Ectodermal cell (in vitro differentiated cells): ENCODE measurements at regions not wholly inside any gene's neighbourhood (a gene's known extent, or its start where the extent isn't known, plus 50 kb on each side); places are given as distances from the start of the nearest gene placed in this dataset.

Experiments
- H3K27ac ChIP-seq: 2 replicates; pipeline ENCODE4 v1.7.0; 2013; ENCODE audit warnings: mild to moderate bottlenecking, low read depth, low read length; ENCODE audit not compliant: insufficient read depth, poor library complexity, severe bottlenecking
- H3K27me3 ChIP-seq: 2 replicates; pipeline ENCODE4 v1.7.0; 2013; ENCODE audit warnings: mild to moderate bottlenecking, low read length; ENCODE audit not compliant: insufficient read depth, control insufficient read depth, poor library complexity, severe bottlenecking
- H3K36me3 ChIP-seq: one replicate; pipeline ENCODE4 v1.7.0; 2013; ENCODE audit warnings: low read length; ENCODE audit not compliant: control insufficient read depth, insufficient read depth
- H3K4me1 ChIP-seq: one replicate; pipeline ENCODE4 v1.7.0; 2013; ENCODE audit warnings: low read length; ENCODE audit not compliant: control insufficient read depth, insufficient read depth
- H3K4me3 ChIP-seq: 2 replicates; pipeline ENCODE4 v1.7.0; 2013; ENCODE audit warnings: low read depth, low read length, control low read depth; ENCODE audit not compliant: insufficient read depth
- H3K9me3 ChIP-seq: 2 replicates; pipeline ENCODE4 v1.7.0; 2013; ENCODE audit warnings: mild to moderate bottlenecking, low read length, moderate library complexity; ENCODE audit not compliant: control insufficient read depth
- WGBS, 2 experiments: methylation state at CpG; one replicate each; pipeline ENCODE4 v1.1.7; 2013; ENCODE audit warnings: missing lambda C conversion rate in 2 of 2; 5-methylcytosine and 5-hydroxymethylcytosine counted together

DNA sequence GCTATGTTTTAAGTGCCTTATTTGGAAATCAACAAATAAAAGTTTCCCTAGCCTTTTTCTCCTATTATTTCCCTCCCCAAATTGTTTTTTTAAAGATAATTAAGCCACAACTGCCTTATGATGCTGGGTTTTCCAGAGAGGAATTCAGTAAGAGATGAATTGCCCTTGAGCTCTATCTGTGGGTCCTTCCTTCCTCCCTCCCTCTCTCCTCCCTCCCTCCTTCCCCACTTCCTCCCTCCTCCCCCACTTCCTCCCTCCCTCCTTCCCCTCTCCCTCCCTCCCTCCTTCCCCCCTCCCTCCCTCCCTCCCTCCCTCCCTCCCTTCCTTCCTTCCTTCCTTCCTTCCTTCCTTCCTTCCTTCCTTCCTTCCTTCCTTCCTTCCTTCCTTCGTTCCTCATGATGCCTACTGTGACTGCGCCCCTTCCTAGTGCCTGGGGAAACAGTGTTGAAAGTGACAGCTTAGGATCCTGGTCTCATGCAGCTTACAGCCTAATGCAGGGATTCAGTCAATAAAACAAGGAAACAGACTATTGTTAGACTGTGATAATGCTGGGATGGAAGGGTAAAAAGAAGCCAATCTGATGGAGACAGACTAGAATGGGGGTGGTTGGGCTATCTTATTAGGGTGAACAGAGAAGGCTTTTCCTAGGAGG is 1417.1 kb downstream of the AACS start:
- whole genome bisulfite sequencing, 2 experiments = 90 to 100% methylated on average over 1 to 2 of the region's 2 CpGs
- H3K27me3 ChIP-seq = no peaks in the 10 kb centered on the region
- H3K4me1 ChIP-seq = no peaks in the 10 kb centered on the region
- H3K36me3 ChIP-seq = no peaks in the 10 kb centered on the region
- H3K9me3 ChIP-seq = no peaks in the 10 kb centered on the region
- H3K27ac ChIP-seq = no peak overlapping the region
- H3K4me3 ChIP-seq = no peak overlapping the region

DNA sequence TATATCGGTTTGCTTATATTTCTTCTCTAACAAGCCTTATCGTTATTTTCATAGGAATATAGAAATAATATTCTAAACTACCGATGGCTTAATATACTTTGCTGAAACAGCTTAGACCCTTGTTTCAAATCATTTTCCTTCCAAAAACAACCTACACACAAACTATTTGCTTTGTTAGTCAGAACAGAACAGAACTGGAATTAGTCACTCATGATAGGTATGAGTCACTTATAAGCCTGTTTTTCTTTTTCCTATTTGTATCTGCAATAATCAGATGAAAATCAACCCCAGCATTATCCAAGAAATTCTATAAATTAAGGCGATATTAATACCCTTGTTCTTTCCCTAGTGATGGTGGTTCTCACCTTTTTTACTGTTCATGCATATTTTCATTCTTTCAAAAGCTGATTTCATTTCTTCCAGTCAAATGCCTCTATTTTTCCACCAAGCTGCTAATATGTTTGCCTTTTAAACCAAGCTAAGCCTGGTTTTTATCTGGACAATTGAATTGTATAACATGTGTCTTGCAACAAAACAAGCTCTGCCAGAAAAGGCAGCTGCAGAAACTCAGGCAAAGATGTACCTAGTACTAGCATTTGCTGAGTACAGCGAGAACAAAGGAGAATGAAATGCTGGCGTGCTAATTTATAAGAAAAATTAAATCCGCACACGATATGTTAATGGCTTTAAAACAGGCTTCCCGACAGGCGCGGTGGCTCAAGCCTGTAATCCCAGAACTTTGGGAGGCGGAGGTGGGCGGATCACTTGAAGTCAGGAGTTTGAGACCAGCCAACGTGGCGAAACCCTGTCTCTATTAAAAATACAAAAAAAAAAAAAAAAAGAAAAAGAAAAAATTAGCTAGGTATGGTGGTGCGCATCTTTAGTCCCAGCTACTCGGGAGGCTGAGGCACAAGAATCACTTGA is 1418.2 kb downstream of the AACS start:
- no peak overlapping the region for H3K4me3 ChIP-seq
- no peaks in the 10 kb centered on the region for H3K4me1 ChIP-seq
- H3K9me3 ChIP-seq = no peaks in the 10 kb centered on the region
- 91 to 95% methylated on average over 12 to 15 of the region's 17 CpGs for WGBS, 2 experiments
- H3K27me3 ChIP-seq = no peaks in the 10 kb centered on the region
- no peaks in the 10 kb centered on the region for H3K36me3 ChIP-seq
- H3K27ac ChIP-seq = no peak overlapping the region

DNA sequence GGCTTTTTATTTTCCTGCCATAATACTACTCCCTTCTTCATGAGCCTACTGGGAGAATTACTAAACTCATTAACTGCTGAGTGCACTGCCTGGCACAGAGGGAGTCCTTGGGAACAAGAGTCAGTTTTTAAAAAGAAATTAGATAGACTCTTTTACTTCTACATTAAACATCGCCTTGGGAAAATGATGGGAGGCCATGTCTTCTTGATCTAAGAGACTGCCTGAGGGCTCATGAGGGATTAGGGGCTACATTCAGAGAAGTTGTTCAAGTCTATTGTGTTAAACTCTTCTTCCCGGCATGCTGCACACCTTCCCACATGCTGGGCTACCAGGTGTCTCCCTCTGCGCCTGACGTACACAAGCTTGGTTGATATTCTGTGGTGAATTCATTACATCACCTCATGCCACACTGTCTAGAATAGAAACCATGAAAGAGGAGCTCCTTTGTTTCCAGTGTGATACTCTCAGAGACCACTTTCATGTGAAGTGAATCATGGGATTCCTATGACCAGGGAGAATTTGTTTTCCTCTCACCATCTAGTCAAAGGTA is 1422.3 kb downstream of the AACS start:
- 89 to 95% methylated on average over 4 of the region's 4 CpGs for WGBS, 2 experiments
- Histone ChIP-seq H3K4me1 (no peaks in the 10 kb centered on the region), H3K36me3 (no peaks in the 10 kb centered on the region)

DNA sequence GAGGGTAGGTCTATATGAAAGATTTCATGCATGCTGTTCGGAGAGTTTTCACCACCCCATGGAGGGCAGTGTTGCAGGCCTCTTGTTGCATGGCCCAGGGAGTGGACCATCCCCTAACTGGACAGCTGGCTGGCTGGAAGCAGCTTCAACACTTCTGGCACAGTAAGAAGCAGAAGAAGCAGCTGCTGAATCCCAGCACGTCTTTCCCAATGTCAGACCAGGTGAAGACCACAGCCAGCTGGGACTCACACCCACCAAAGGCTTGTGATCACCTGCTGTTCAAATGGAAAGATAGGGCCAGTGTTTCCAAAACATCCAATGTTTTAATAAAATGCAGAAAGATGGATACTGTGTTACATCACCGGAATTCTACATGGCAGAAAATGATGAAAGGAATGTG is 1423.6 kb downstream of the AACS start:
- Histone ChIP-seq H3K36me3 (no peaks in the 10 kb centered on the region), H3K4me3 (no peak overlapping the region), H3K9me3 (no peaks in the 10 kb centered on the region), H3K27ac (no peak overlapping the region), H3K27me3 (no peaks in the 10 kb centered on the region), H3K4me1 (no peaks in the 10 kb centered on the region)
- 89 to 97% methylated on average over 3 of the region's 3 CpGs for WGBS, 2 experiments

More for the DNA sequence above, 1422.3 kb downstream of the AACS start:
- H3K9me3 ChIP-seq = no peaks in the 10 kb centered on the region
- no peaks in the 10 kb centered on the region for H3K27me3 ChIP-seq
- H3K4me3 ChIP-seq = no peak overlapping the region
- no peak overlapping the region for H3K27ac ChIP-seq

DNA sequence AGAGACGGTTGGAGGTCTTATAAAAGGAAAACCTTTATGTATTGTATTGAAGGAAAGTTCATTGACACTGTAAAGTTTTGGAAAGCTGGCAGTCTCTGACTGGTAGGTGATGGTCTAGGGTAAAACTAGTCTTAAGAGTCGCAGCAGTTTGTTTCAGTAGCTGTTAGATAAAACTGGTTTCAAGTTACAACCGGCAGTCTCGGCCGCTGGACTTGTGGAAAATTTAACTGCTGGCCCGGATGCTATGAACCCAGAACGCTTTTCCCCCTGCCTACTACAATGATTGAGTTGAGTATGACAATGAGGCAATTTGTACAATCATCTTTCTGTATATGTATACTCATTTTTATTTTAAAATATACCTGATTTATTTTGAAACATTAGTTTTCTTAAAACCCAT is 1426.9 kb downstream of the AACS start:
- Histone ChIP-seq H3K4me3 (no peak overlapping the region), H3K4me1 (no peaks in the 10 kb centered on the region), H3K27ac (no peak overlapping the region), H3K9me3 (no peaks in the 10 kb centered on the region), H3K36me3 (no peaks in the 10 kb centered on the region), H3K27me3 (no peaks in the 10 kb centered on the region)
- WGBS, 2 experiments = 85 to 86% methylated on average over 6 to 7 of the region's 7 CpGs

DNA sequence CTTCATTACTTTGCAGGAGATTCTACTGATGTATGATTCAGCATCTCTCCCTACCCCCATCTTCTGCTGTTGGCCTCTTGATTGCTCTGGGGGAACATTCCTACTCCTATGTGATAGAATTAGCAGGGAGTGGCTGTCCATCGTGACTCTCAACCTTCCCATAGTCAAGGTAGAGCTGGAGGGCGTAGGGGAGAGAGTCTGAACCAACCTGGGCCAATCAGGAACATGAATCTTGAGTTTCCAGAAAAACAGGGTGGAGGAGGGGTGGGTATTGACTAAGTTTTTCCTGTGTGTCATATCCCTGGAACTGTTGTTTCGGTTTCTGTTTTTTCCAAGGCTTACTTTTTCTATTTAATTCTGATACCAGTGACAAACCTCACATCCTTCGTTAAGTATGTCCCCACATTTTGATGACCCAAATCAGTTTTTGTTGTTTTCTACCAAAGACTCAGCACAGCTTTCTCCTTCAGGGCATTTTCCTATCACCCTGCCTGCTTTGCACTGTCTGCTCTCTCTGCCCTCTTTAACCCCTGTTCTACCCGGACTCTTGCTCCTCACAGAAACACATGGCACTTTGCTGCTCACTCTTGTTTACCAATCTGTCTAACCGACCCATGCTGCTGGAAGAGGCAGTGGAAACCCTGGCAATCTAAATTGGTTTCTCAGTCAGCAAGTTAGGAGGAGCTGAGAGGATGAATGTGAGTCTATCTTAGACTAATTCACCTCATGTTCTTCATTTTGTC is 1428.3 kb downstream of the AACS start:
- Histone ChIP-seq H3K4me3 (no peak overlapping the region), H3K27ac (no peak overlapping the region), H3K36me3 (no peaks in the 10 kb centered on the region), H3K4me1 (no peaks in the 10 kb centered on the region), H3K9me3 (no peaks in the 10 kb centered on the region), H3K27me3 (no peaks in the 10 kb centered on the region)
- 83 to 87% methylated on average over 6 of the region's 6 CpGs for WGBS, 2 experiments

DNA sequence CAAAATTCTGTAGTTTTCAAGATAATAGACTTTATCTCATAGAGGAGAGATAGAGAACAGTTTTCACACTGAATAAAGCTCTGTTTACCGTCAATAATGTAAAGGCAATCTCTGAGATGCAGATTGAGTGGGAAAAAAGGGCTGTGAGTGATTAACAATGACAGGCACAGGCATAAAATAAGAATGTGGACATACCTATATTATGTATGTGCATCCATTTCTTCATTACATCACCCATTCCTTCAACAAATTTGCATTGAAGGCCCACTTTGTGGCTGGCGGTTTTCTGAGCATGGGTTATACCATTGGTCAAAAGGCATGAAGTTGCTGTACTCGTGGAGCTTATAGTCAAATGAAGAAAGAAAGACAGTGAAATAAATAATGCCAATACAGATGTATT is 1431.0 kb downstream of the AACS start:
- Histone ChIP-seq H3K27ac (no peak overlapping the region), H3K4me1 (no peaks in the 10 kb centered on the region), H3K4me3 (no peak overlapping the region), H3K9me3 (no peaks in the 10 kb centered on the region), H3K36me3 (no peaks in the 10 kb centered on the region), H3K27me3 (no peaks in the 10 kb centered on the region)
- 92 to 94% methylated on average over 3 of the region's 3 CpGs for WGBS, 2 experiments

DNA sequence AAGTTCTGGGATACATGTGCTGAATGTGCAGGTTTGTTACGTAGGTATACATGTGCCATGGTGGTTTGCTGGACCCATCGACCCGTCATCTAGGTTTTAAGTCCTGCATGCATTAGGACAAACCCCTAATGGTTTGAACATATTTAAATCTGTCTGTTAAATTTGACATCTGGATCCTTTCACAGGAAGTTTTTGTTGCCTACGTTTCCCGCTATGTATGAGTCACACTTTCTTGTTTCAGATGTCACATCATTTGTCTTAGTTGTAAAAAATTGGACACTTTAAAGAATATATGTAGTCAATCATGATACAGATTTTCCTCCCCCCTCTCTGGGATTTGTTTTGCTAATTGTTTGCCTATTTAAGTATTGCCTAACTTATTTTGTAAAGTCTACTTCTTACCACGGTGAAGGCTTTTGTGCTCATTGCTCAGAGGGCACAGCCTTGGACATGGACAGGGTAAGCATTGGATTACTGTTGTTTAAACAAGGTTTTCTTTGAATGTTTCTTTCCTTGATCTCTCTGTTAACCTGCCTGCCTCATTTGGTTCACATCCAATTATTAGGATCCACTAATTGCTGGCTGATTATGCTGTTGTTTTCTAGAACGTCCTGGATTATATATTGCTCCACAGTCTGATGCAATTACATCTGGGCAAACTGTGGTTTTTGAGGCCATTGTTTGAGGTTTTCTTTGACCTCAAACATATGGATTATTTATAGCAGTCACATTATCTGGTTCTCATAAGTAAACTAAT is 1441.4 kb downstream of the AACS start:
- Histone ChIP-seq H3K9me3 (no peaks in the 10 kb centered on the region), H3K4me1 (no peaks in the 10 kb centered on the region), H3K36me3 (no peaks in the 10 kb centered on the region), H3K4me3 (no peak overlapping the region), H3K27me3 (no peaks in the 10 kb centered on the region), H3K27ac (no peak overlapping the region)
- 87 to 94% methylated on average over 7 of the region's 7 CpGs for WGBS, 2 experiments

DNA sequence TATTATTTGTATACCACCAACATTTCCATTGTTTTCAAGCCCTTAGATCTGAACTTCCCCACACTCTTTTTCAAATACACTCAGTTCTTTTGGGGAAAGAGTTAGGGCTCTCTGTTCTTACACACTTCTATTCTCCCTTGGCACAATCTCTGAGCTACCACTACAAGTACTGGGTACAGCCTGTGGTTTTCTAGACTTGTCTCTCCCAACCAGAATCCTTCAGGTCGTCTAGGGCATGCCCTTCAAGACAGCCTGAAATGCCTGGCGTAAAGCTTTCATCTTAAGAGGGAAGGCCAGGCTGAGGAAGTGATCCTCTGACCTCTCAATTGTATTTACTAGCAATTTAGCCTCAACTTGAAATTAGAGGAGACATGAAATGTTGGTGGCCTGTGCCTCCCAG is 1442.0 kb downstream of the AACS start:
- WGBS, 2 experiments = 79 to 95% methylated on average over 2 of the region's 2 CpGs
- Histone ChIP-seq H3K27ac (no peak overlapping the region), H3K4me3 (no peak overlapping the region), H3K27me3 (no peaks in the 10 kb centered on the region), H3K36me3 (no peaks in the 10 kb centered on the region), H3K4me1 (no peaks in the 10 kb centered on the region), H3K9me3 (no peaks in the 10 kb centered on the region)
